ENCODE measurements at regions not wholly inside any gene's neighbourhood (a gene's known extent, or its start where the extent isn't known, plus 50 kb on each side); places are given as distances from the start of the nearest gene placed in this dataset.

- no peak for TF ChIP-seq CTCF (IDR thresholded peaks at IDR 0.05; ENCODE audit: extremely low read depth, insufficient read depth, missing control alignments)
- DNase-seq (ENCODE audit: low spot score) = no peak
- in situ Hi-C loops (cut with MboI; ENCODE audit: low pct_unique_long_range_greater_than_20kb, low sequenced_read_pairs, unreplicated experiment) = no loop called here
Observed at GRCh38 chr1:82947278-82947677, 1051.7 kb downstream of the TTLL7 start.

- DNase-seq (ENCODE audit: low spot score) = no peak
- TF ChIP-seq CTCF (IDR thresholded peaks at IDR 0.05; ENCODE audit: extremely low read depth, insufficient read depth, missing control alignments) = no peak
- in situ Hi-C loops (cut with MboI; ENCODE audit: low pct_unique_long_range_greater_than_20kb, low sequenced_read_pairs, unreplicated experiment) = no loop called here
Observed at GRCh38 chr1:82946096-82946605, 1052.8 kb downstream of the TTLL7 start.

GRCh38 chr1:82944822-82945221 lies 1054.1 kb downstream of the TTLL7 start:
- DNase-seq (ENCODE audit: low spot score) = no peak
- TF ChIP-seq CTCF (IDR thresholded peaks at IDR 0.05; ENCODE audit: extremely low read depth, insufficient read depth, missing control alignments) = no peak
- in situ Hi-C loops (cut with MboI; ENCODE audit: low pct_unique_long_range_greater_than_20kb, low sequenced_read_pairs, unreplicated experiment) = no loop called here

- in situ Hi-C loops (cut with MboI; ENCODE audit: low pct_unique_long_range_greater_than_20kb, low sequenced_read_pairs, unreplicated experiment) = no loop called here
- no peak for DNase-seq (ENCODE audit: low spot score)
- no peak for TF ChIP-seq CTCF (IDR thresholded peaks at IDR 0.05; ENCODE audit: extremely low read depth, insufficient read depth, missing control alignments)
Observed at GRCh38 chr1:82934074-82934473, 1064.9 kb downstream of the TTLL7 start.

GRCh38 chr1:82932727-82933126 lies 1066.2 kb downstream of the TTLL7 start:
- no peak for DNase-seq (ENCODE audit: low spot score)
- in situ Hi-C loops (cut with MboI; ENCODE audit: low pct_unique_long_range_greater_than_20kb, low sequenced_read_pairs, unreplicated experiment) = no loop called here
- TF ChIP-seq CTCF (IDR thresholded peaks at IDR 0.05; ENCODE audit: extremely low read depth, insufficient read depth, missing control alignments) = no peak

- in situ Hi-C loops (cut with MboI; ENCODE audit: low pct_unique_long_range_greater_than_20kb, low sequenced_read_pairs, unreplicated experiment) = no loop called here
- DNase-seq (ENCODE audit: low spot score) = no peak
Observed at GRCh38 chr1:82932207-82932606, 1066.7 kb downstream of the TTLL7 start.

More at GRCh38 chr1:82932207-82932606, 1066.7 kb downstream of the TTLL7 start:
- no peak for TF ChIP-seq CTCF (IDR thresholded peaks at IDR 0.05; ENCODE audit: extremely low read depth, insufficient read depth, missing control alignments)

All from GM13977 (cell line).